A549 (cell line): ENCODE measurements at regions not wholly inside any gene's neighbourhood (a gene's known extent, or its start where the extent isn't known, plus 50 kb on each side); places are given as distances from the start of the nearest gene placed in this dataset.
A peak's percentile ranks its signal among the peaks of the same experiment; 100 is the strongest.
"Not testable (repeated sequence)": the region's sequence is repeated elsewhere in the genome, so short reads cannot be mapped to it uniquely, and the experiment has no call there.

Experiments used
- ATAC-seq, 2 experiments: fragments of 200-7000 bp in 1 of 2; fragments of >200 bp in 1 of 2; cut with Nextera tagmentation in 1 of 2; cut with Tn5 transposase in 1 of 2; 3 replicates each; pipeline versions ENCODE4 v1.8.0 to v1.9.1; 2018 to 2020; ENCODE audit warnings: mild to moderate bottlenecking in 1 of 2, moderate library complexity in 1 of 2
- CTCF ChIA-PET: fragments of 300-600 bp; sonication (Branson Sonifier 250); formaldehyde crosslinking; extraction: SDS; loops from one replicate; lab custom pipeline; 2021; ENCODE audit warnings: antibody characterized with exemption, inconsistent platforms; lab: Yijun Ruan, JAX
- POLR2A ChIA-PET: fragments of 350-600 bp; formaldehyde crosslinking; extraction: SDS; loops from one replicate; lab custom pipeline; 2021; ENCODE audit warnings: antibody characterized with exemption, inconsistent platforms; lab: Yijun Ruan, JAX
- DNase-seq, 2 experiments: peaks; one replicate each; pipeline versions ENCODE4 v3.0.0 to v3.0.0-alpha.2; 2011 to 2016; ENCODE audit warnings: low read depth in 1 of 2, low spot score in 1 of 2
- FAIRE-seq: peaks from 2 replicates; lab custom pipeline; 2011; peaks lifted over from hg19 to GRCh38; lab: Jason Lieb, UNC
- H3K27ac ChIP-seq, 2 experiments: fragments of >200 bp; sonication (Bioruptor Twin); formaldehyde crosslinking; 3 replicates each; pipeline ENCODE4 v1.5.1; 2016 to 2017
- H3K4me1 ChIP-seq: fragments of >200 bp; sonication (Bioruptor Twin); formaldehyde crosslinking; 3 replicates; pipeline ENCODE4 v1.6.1; 2016
- H3K4me2 ChIP-seq: fragments of >200 bp; sonication (Bioruptor Twin); formaldehyde crosslinking; 3 replicates; pipeline ENCODE4 v1.6.1; 2016
- H3K4me3 ChIP-seq: fragments of >200 bp; sonication (Bioruptor Twin); formaldehyde crosslinking; 3 replicates; pipeline ENCODE4 v1.5.1; 2016
- H3K9me3 ChIP-seq: fragments of >200 bp; sonication (Bioruptor Twin); formaldehyde crosslinking; 3 replicates; pipeline ENCODE4 v1.6.1; 2016
- CBX2 ChIP-seq: fragments of 200-600 bp; sonication (generic); IDR thresholded peaks from 2 replicates; pipeline ENCODE4 v1.6.1; 2016; ENCODE audit warnings: low read depth, mild to moderate bottlenecking, borderline replicate concordance
- CBX8 ChIP-seq: fragments of 200-600 bp; sonication (generic); IDR thresholded peaks from 2 replicates; pipeline ENCODE4 v1.6.1; 2016
- CEBPB ChIP-seq, 2 experiments: fragments of >200 bp in 1 of 2; sonication (Bioruptor Twin) in 1 of 2; formaldehyde crosslinking in 1 of 2; IDR thresholded peaks; 2 replicates each; pipeline ENCODE4 v1.6.1; 2012 to 2016
- EHMT2 ChIP-seq: fragments of 200-600 bp; sonication (generic); IDR thresholded peaks from 2 replicates; pipeline ENCODE4 v1.6.1; 2016; ENCODE audit warnings: antibody characterized with exemption, low read depth, mild to moderate bottlenecking, moderate library complexity
- FOSB ChIP-seq: fragments of 250-450 bp; sonication (Bioruptor Pico); IDR thresholded peaks from 2 replicates; pipeline ENCODE4 v1.5.0; 2020; ENCODE audit warnings: mild to moderate bottlenecking, moderate library complexity
- FOXS1 ChIP-seq: fragments of 250-450 bp; sonication (Bioruptor Pico); IDR thresholded peaks from 2 replicates; pipeline ENCODE4 v1.5.0; 2020; ENCODE audit warnings: mild to moderate bottlenecking, moderate library complexity
- KDM5A ChIP-seq: fragments of 200-600 bp; sonication (generic); IDR thresholded peaks from 2 replicates; pipeline ENCODE4 v1.6.1; 2016; ENCODE audit warnings: antibody characterized with exemption, mild to moderate bottlenecking
- NPAS2 ChIP-seq: fragments of 250-450 bp; sonication (Bioruptor Pico); IDR thresholded peaks from 2 replicates; pipeline ENCODE4 v1.8.0; 2022; ENCODE audit warnings: mild to moderate bottlenecking, moderate library complexity, borderline replicate concordance
- PHF8 ChIP-seq: fragments of 200-600 bp; sonication (generic); IDR thresholded peaks from 2 replicates; pipeline ENCODE4 v1.6.1; 2016; ENCODE audit warnings: low read depth, mild to moderate bottlenecking, antibody characterized with exemption, moderate library complexity, borderline replicate concordance
- POLR2A ChIP-seq: IDR thresholded peaks from 2 replicates; pipeline ENCODE4 v1.6.1; 2012; ENCODE audit warnings: mild to moderate bottlenecking, low read length
- RAD21 ChIP-seq, 2 experiments: fragments of >200 bp in 1 of 2; sonication (Bioruptor Twin) in 1 of 2; formaldehyde crosslinking in 1 of 2; IDR thresholded peaks in 1 of 2; conservative IDR thresholded peaks in 1 of 2; 2 replicates in 1 of 2; 3 replicates in 1 of 2; pipeline ENCODE4 v1.6.1; 2012 to 2018; ENCODE audit warnings: inconsistent platforms in 1 of 2
- RCOR1 ChIP-seq: fragments of 150-350 bp; IDR thresholded peaks from 2 replicates; pipeline ENCODE4 v1.6.1; 2014; ENCODE audit warnings: antibody characterized with exemption, low read length, low read depth
- RFX5 ChIP-seq: fragments of 450-650 bp; IDR thresholded peaks from 2 replicates; pipeline ENCODE4 v1.7.1; 2014; ENCODE audit warnings: antibody characterized with exemption, mild to moderate bottlenecking, moderate library complexity
- SMC3 ChIP-seq: fragments of >200 bp; sonication (Bioruptor Twin); formaldehyde crosslinking; IDR thresholded peaks from 3 replicates; pipeline ENCODE4 v1.6.1; 2018; ENCODE audit warnings: inconsistent platforms
- SREBF2 ChIP-seq: fragments of 450-650 bp; IDR thresholded peaks from 2 replicates; pipeline ENCODE4 v1.6.1; 2014; ENCODE audit warnings: mild to moderate bottlenecking, moderate library complexity
- TFCP2L1 ChIP-seq: fragments of 250-450 bp; sonication (Bioruptor Pico); IDR thresholded peaks from 2 replicates; pipeline ENCODE4 v1.5.0; 2021; ENCODE audit warnings: mild to moderate bottlenecking
- TP53 ChIP-seq: fragments of 250-450 bp; sonication (Bioruptor Pico); IDR thresholded peaks from 2 replicates; pipeline ENCODE4 v1.5.0; 2021; ENCODE audit warnings: mild to moderate bottlenecking, moderate library complexity
- ZC3H11A ChIP-seq: fragments of 450-650 bp; IDR thresholded peaks from 2 replicates; pipeline ENCODE4 v1.6.1; 2014; ENCODE audit warnings: antibody characterized with exemption, mild to moderate bottlenecking
- WGBS: methylation state at CpG from one replicate; pipeline ENCODE4 v1.1.6; 2017; ENCODE audit errors: missing lambda C conversion rate; 5-methylcytosine and 5-hydroxymethylcytosine counted together
- TF ChIP-seq, protein P1 (sequence below): IDR thresholded peaks from 2 replicates; pipeline ENCODE4 v1.6.1; 2012
- TF ChIP-seq, protein P2 (sequence below): fragments of 150-350 bp; IDR thresholded peaks from 2 replicates; pipeline ENCODE4 v1.6.1; 2014; ENCODE audit warnings: low read depth, mild to moderate bottlenecking, low read length
- TF ChIP-seq, protein P3 (sequence below): fragments of 200-600 bp; sonication (generic); IDR thresholded peaks from 2 replicates; pipeline ENCODE4 v1.6.1; 2016; ENCODE audit warnings: antibody characterized with exemption, mild to moderate bottlenecking, moderate library complexity
- TF ChIP-seq, protein P4 (sequence below): fragments of 450-650 bp; IDR thresholded peaks from 2 replicates; pipeline ENCODE4 v1.6.1; 2014; ENCODE audit warnings: antibody characterized with exemption

DNA sequence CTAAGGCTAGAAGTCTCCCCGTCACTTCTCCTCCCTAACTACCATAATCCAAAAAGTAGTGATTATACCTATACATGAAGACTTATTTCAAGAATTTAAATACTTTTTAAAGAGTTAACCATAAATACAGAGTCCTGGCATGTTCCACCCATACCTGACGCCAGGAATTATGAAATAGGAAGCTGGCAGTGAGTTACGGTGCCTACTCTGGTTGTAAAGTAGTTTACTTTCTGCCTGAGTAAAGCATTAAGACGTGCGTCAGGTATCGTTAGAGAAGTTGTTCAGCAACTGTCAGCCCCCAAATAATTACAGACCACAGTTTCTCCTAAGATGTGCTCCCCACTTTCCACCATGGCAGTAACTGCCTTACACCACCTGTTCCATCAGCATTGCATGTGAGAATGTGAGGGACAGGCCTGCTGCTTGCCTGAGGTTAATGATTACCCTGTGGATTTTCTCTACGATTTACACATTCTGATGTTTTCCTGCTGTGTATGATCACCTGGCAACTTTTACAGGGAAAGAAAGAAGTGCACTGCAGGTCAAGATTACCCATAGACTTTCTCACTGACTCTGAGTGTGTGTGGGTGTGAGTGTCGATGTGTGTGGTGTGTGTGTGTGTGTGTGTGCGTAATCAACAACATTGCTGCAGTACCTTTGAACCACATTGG lies 92.3 kb upstream of the SLC7A11 start:
- Histone ChIP-seq H3K27ac (no peak overlapping the region), H3K4me2 (0 out of 3 replicates have a peak overlapping the region, but pooled peaks have one; percentile 18), H3K4me1 (peaks cover 24% of the 10 kb centered on the region), H3K9me3 (no peaks in the 10 kb centered on the region), H3K4me3 (no peak overlapping the region)
- FAIRE-seq, result no peak
- no peak; a peak in 1 of 6 replicates for ATAC-seq
- 65% methylated on average over 9 of the region's 9 CpGs for WGBS
- no peak for TF ChIP-seq RFX5
- no peak for TF ChIP-seq FOSB (CRISPR knock-in tag)
- TF ChIP-seq RAD21 (conservative IDR thresholded peaks at IDR 0.05 in 1 of 2, IDR thresholded peaks at IDR 0.05 in 1 of 2), result no peak
- no peak for TF ChIP-seq TFCP2L1 (CRISPR knock-in tag)
- no peak for TF ChIP-seq RCOR1
- TF ChIP-seq, all 56 proteins: peak for 0
- CTCF ChIA-PET, result no interaction called here
- POLR2A ChIA-PET, result no interaction called here
- DNase-seq, result peak in 1 of 2 experiments; percentile 21

DNA sequence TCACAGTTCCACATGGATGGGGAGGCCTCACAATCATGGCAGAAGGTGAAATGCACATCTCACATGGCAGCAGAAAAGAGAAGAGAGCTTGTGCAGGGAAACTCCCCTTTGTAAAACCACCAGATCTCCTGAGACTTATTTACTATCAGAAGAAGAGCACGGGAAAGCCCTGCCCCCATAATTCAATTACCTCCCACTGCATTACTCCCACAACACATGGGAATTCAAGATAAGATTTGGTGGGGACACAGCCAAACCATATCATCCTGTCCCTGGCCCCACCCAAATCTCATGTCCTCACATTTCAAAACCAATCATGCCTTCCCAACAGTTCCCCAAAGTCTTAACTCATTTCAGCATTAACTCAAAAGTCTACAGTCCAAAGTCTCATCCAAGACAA lies 90.3 kb upstream of the SLC7A11 start:
- peaks cover 26% of the 10 kb centered on the region for H3K4me1 ChIP-seq
- H3K4me2 ChIP-seq, CTCF ChIA-PET, POLR2A ChIA-PET, H3K4me3 ChIP-seq, FAIRE-seq, H3K27ac ChIP-seq, ATAC-seq, H3K9me3 ChIP-seq, DNase-seq: not testable (repeated sequence)
- WGBS, result 79% methylated on average over 1 of the region's 1 CpG

DNA sequence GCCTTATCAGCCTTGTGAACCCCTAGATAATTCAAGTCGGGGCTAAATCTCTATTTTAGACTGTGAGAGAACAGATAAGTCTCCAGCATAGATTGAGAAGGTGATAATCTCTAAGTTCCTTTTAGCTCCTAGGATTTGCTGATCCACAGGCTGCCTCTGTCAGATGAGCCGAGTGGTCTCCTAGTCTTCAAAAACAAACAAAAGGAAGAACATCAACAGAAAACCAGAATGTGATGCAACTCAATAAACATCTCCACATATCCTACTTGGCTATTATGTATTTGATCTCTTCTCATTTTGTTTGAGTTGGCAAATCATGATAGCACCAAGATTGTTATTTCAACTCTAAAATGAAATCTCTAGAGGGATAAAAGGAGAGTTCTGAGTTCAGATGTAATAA lies 88.4 kb upstream of the SLC7A11 start:
- H3K4me3 ChIP-seq, result no peak overlapping the region
- no peak for FAIRE-seq
- peak in 1 of 2 experiments; percentile 35 for DNase-seq
- CTCF ChIA-PET, result no interaction called here
- POLR2A ChIA-PET, result no interaction called here
- peak overlapping the region; percentile 39 for H3K4me2 ChIP-seq
- peaks cover 26% of the 10 kb centered on the region for H3K4me1 ChIP-seq
- TF ChIP-seq, protein P1, sequence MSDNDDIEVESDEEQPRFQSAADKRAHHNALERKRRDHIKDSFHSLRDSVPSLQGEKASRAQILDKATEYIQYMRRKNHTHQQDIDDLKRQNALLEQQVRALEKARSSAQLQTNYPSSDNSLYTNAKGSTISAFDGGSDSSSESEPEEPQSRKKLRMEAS, result no peak
- no peak for TF ChIP-seq CBX8
- no peak for TF ChIP-seq ZC3H11A
- TF ChIP-seq, protein P2, sequence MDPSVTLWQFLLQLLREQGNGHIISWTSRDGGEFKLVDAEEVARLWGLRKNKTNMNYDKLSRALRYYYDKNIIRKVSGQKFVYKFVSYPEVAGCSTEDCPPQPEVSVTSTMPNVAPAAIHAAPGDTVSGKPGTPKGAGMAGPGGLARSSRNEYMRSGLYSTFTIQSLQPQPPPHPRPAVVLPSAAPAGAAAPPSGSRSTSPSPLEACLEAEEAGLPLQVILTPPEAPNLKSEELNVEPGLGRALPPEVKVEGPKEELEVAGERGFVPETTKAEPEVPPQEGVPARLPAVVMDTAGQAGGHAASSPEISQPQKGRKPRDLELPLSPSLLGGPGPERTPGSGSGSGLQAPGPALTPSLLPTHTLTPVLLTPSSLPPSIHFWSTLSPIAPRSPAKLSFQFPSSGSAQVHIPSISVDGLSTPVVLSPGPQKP, result no peak
- TF ChIP-seq CEBPB (IDR thresholded peaks at IDR 0.05), result peak in 1 of 2 experiments; percentile 40; a peak in 2 of 4 replicates
- no peak for ATAC-seq
- no peak overlapping the region for H3K27ac ChIP-seq
- H3K9me3 ChIP-seq, result no peaks in the 10 kb centered on the region
- WGBS, result 36% methylated on average over 2 of the region's 2 CpGs

DNA sequence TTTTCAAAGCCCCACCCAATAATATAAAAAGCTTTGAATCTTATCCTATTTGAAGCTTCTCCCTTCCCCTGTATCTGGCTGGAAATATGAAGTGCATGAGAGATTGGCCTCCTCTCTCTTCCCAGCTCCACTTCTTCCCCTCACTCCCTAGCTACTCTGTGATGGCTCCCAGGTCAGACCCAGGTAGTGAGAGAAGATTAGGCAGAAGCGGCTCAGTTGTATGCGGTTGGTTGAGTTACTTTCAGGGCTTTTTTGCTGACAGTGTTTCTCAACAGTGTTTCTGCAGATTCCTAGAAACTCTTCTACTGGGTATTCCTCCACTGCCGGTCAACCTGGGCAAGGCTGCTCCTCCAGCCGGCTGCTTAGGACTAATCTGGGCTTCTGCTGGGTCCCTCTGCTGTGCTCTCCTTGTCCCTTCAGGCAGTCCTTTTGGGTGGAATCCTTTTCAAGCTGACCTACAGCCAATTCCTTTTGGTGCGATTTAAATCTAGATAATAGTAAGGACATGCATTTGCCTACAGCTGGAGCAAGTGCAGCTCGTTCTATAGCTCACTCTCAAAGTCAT lies 87.4 kb upstream of the SLC7A11 start:
- CTCF ChIA-PET, result no interaction called here
- Histone ChIP-seq H3K4me3 (no peak overlapping the region), H3K4me1 (peaks cover 23% of the 10 kb centered on the region), H3K4me2 (no peak overlapping the region), H3K9me3 (no peaks in the 10 kb centered on the region), H3K27ac (peak overlapping the region in 1 of 2 experiments; percentile 36; a peak in 2 of 6 replicates)
- ATAC-seq (peak in 1 of 2 experiments; percentile 42; a peak in 3 of 6 replicates), FAIRE-seq (no peak), DNase-seq (no peak)
- POLR2A ChIA-PET, result interaction anchor here (0.5 kb wide), 1 partner anchor 233 kb away, joined by 3 read pairs; no protein-coding TSS in a partner anchor
- WGBS, result 90% methylated on average over 6 of the region's 6 CpGs
- no peak for TF ChIP-seq SMC3
- no peak for TF ChIP-seq FOXS1 (CRISPR knock-in tag)
- no peak for TF ChIP-seq CBX2
- TF ChIP-seq, protein P3, sequence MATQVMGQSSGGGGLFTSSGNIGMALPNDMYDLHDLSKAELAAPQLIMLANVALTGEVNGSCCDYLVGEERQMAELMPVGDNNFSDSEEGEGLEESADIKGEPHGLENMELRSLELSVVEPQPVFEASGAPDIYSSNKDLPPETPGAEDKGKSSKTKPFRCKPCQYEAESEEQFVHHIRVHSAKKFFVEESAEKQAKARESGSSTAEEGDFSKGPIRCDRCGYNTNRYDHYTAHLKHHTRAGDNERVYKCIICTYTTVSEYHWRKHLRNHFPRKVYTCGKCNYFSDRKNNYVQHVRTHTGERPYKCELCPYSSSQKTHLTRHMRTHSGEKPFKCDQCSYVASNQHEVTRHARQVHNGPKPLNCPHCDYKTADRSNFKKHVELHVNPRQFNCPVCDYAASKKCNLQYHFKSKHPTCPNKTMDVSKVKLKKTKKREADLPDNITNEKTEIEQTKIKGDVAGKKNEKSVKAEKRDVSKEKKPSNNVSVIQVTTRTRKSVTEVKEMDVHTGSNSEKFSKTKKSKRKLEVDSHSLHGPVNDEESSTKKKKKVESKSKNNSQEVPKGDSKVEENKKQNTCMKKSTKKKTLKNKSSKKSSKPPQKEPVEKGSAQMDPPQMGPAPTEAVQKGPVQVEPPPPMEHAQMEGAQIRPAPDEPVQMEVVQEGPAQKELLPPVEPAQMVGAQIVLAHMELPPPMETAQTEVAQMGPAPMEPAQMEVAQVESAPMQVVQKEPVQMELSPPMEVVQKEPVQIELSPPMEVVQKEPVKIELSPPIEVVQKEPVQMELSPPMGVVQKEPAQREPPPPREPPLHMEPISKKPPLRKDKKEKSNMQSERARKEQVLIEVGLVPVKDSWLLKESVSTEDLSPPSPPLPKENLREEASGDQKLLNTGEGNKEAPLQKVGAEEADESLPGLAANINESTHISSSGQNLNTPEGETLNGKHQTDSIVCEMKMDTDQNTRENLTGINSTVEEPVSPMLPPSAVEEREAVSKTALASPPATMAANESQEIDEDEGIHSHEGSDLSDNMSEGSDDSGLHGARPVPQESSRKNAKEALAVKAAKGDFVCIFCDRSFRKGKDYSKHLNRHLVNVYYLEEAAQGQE, result no peak
- no peak for TF ChIP-seq POLR2A
- TF ChIP-seq PHF8, result no peak
- TF ChIP-seq, protein P2, result no peak
- TF ChIP-seq, protein P4, sequence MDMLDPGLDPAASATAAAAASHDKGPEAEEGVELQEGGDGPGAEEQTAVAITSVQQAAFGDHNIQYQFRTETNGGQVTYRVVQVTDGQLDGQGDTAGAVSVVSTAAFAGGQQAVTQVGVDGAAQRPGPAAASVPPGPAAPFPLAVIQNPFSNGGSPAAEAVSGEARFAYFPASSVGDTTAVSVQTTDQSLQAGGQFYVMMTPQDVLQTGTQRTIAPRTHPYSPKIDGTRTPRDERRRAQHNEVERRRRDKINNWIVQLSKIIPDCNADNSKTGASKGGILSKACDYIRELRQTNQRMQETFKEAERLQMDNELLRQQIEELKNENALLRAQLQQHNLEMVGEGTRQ, result no peak
- no peak for TF ChIP-seq CBX8
- TF ChIP-seq TP53 (CRISPR knock-in tag), result no peak
- TF ChIP-seq EHMT2, result no peak
- TF ChIP-seq NPAS2 (CRISPR knock-in tag), result no peak
- no peak for TF ChIP-seq KDM5A
- no peak for TF ChIP-seq RFX5
- TF ChIP-seq SREBF2, result no peak
- TF ChIP-seq RAD21 (conservative IDR thresholded peaks at IDR 0.05 in 1 of 2, IDR thresholded peaks at IDR 0.05 in 1 of 2), result no peak
